Liver (tissue), 7 donors: ENCODE measurements at regions not wholly inside any gene's neighbourhood (a gene's known extent, or its start where the extent isn't known, plus 50 kb on each side); places are given as distances from the start of the nearest gene placed in this dataset.

Experiments
- DNase-seq: peaks from one replicate; pipeline ENCODE4 v3.0.0-alpha.2; 2017; ENCODE audit warnings: low spot score
- H3K27ac ChIP-seq, 2 donors: one replicate each; pipeline ENCODE4 v1.7.0; 2013; ENCODE audit warnings: inconsistent platforms in 2 of 2, low read length in 2 of 2, control low read depth in 1 of 2, low read depth in 1 of 2, mild to moderate bottlenecking in 1 of 2
- H3K27me3 ChIP-seq, 4 donors: one replicate each; pipeline versions ENCODE4 v1.6.1 to v1.7.0; 2013; ENCODE audit warnings: low read length in 3 of 4, inconsistent platforms in 1 of 4, mild to moderate bottlenecking in 1 of 4, moderate library complexity in 1 of 4; ENCODE audit not compliant: control insufficient read depth in 4 of 4, insufficient read depth in 4 of 4
- H3K36me3 ChIP-seq, 4 donors: one replicate each; pipeline versions ENCODE4 v1.6.1 to v1.7.0; 2013; ENCODE audit warnings: low read length in 3 of 4, mild to moderate bottlenecking in 3 of 4, low read depth in 1 of 4, moderate library complexity in 1 of 4; ENCODE audit not compliant: control insufficient read depth in 4 of 4, insufficient read depth in 3 of 4
- H3K4me1 ChIP-seq, 4 donors: one replicate each; pipeline versions ENCODE4 v1.6.1 to v1.7.0; 2013; ENCODE audit warnings: low read length in 3 of 4, mild to moderate bottlenecking in 3 of 4, moderate library complexity in 1 of 4; ENCODE audit not compliant: control insufficient read depth in 4 of 4, insufficient read depth in 4 of 4
- H3K4me3 ChIP-seq, 3 donors: one replicate each; pipeline versions ENCODE4 v1.6.1 to v1.7.0; 2013; ENCODE audit warnings: low read length in 3 of 3, control low read depth in 1 of 3, low read depth in 1 of 3, mild to moderate bottlenecking in 1 of 3
- H3K9ac ChIP-seq, 2 donors: one replicate each; pipeline ENCODE4 v1.7.0; 2013; ENCODE audit warnings: low read length in 2 of 2, mild to moderate bottlenecking in 2 of 2, moderate library complexity in 2 of 2, control low read depth in 1 of 2, low read depth in 1 of 2
- H3K9me3 ChIP-seq, 4 donors: one replicate each; pipeline versions ENCODE4 v1.6.1 to v1.7.0; 2013; ENCODE audit warnings: low read length in 3 of 4; ENCODE audit not compliant: control insufficient read depth in 4 of 4
- ATF3 ChIP-seq: IDR thresholded peaks from 2 replicates; pipeline ENCODE4 v1.6.1; 2016; ENCODE audit warnings: antibody characterized with exemption
- FOXA1 ChIP-seq: IDR thresholded peaks from 2 replicates; pipeline ENCODE4 v1.6.1; 2016; ENCODE audit warnings: antibody characterized with exemption
- FOXA2 ChIP-seq: IDR thresholded peaks from 2 replicates; pipeline ENCODE4 v1.6.1; 2016; ENCODE audit warnings: antibody characterized with exemption
- GABPA ChIP-seq, 2 donors: IDR thresholded peaks in 1 of 2; conservative IDR thresholded peaks in 1 of 2; 2 replicates each; pipeline ENCODE4 v1.6.1; 2016; ENCODE audit warnings: antibody characterized with exemption in 2 of 2, mild to moderate bottlenecking in 1 of 2, moderate library complexity in 1 of 2
- HNF4A ChIP-seq, 2 donors: conservative IDR thresholded peaks; 2 replicates each; pipeline ENCODE4 v1.6.1; 2016; ENCODE audit warnings: antibody characterized with exemption in 2 of 2, mild to moderate bottlenecking in 2 of 2
- MAX ChIP-seq: IDR thresholded peaks from 2 replicates; pipeline ENCODE4 v1.6.1; 2016; ENCODE audit warnings: antibody characterized with exemption
- NR2F2 ChIP-seq: IDR thresholded peaks from 2 replicates; pipeline ENCODE4 v1.6.1; 2016; ENCODE audit warnings: antibody characterized with exemption
- REST ChIP-seq: IDR thresholded peaks from 2 replicates; pipeline ENCODE4 v1.6.1; 2016; ENCODE audit warnings: antibody characterized with exemption, mild to moderate bottlenecking
- SP1 ChIP-seq: IDR thresholded peaks from 2 replicates; pipeline ENCODE4 v1.6.1; 2018; ENCODE audit warnings: antibody characterized with exemption, mild to moderate bottlenecking
- TAF1 ChIP-seq: conservative IDR thresholded peaks from 2 replicates; pipeline ENCODE4 v1.6.1; 2016; ENCODE audit warnings: antibody characterized with exemption, mild to moderate bottlenecking
- ZBTB33 ChIP-seq: IDR thresholded peaks from 2 replicates; pipeline ENCODE4 v1.6.1; 2016; ENCODE audit warnings: antibody characterized with exemption
- WGBS: extraction: QIAGEN DNeasy Blood & Tissue Kit; methylation state at CpG from one replicate; pipeline ENCODE4 v1.1.7; 2013; 5-methylcytosine and 5-hydroxymethylcytosine counted together
- donor health status: healthy.
- donor health status: healthy.
- donor health status: healthy.
- donor health status: healthy.

DNA sequence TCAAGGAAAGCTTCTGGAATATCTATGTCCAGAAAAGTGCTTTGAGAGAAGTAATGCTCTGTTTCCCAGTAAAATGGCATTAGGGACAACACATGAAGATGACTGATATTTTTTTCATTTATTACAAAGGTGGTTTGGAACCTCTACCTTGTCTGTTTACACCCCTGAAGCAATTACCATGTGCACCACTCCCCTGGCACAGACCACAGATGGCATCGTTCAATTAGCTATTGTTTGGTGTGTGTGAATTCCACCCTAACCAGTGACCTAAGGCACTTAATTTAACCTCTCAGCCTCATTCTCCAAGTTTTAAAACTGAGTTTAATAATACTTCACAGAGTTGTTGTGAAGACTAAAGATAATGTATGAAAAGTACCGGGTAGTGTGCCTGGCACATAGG, 127.6 kb upstream of the BMAL1 start:
- Histone ChIP-seq H3K9me3 (no peaks in the 10 kb centered on the region), H3K36me3 (peaks cover 0 to 1% (median 0%) of the 10 kb centered on the region in 4 donors), H3K4me3 (no peak overlapping the region), H3K4me1 (no peaks in the 10 kb centered on the region), H3K27ac (no peak overlapping the region), H3K9ac (no peak overlapping the region), H3K27me3 (peaks cover 0 to 2% (median 0%) of the 10 kb centered on the region in 4 donors)
- 87% methylated on average over 2 of the region's 2 CpGs for WGBS
- DNase-seq, result no peak
- TF ChIP-seq ZBTB33 (no peak), ATF3 (no peak), TAF1 (no peak), NR2F2 (no peak), GABPA (IDR thresholded peaks at IDR 0.05 in 1 of 2, conservative IDR thresholded peaks at IDR 0.05 in 1 of 2) (no peak)

DNA sequence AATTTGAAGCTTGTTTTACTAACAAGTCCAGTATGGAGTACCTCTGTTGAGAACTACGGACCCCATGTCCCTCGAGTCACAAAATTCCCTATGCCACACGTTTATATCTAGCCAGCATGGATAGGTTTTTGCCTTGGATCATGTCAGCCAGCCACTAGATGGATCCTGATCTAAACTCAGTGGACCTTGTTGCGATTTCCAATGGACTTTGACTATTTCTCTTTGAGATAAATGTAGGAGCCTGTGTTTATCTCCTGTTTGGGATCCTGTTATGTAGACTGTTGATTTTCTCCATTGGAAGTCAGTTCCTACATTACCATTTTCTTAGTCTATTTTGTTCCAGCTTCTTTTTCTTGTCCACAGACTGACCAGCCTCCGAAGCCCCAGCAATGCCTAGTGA, 127.1 kb upstream of the BMAL1 start:
- DNase-seq, result no peak
- H3K27me3 ChIP-seq, result peaks cover 0 to 2% (median 0%) of the 10 kb centered on the region in 4 donors
- no peaks in the 10 kb centered on the region for H3K4me1 ChIP-seq
- no peak for TF ChIP-seq NR2F2
- TF ChIP-seq FOXA1, result no peak
- no peak for TF ChIP-seq ZBTB33
- TF ChIP-seq HNF4A (conservative IDR thresholded peaks at IDR 0.05), result peak in 1 of 2 donors; percentile 61
- no peak for TF ChIP-seq REST
- no peak for TF ChIP-seq FOXA2
- no peak for TF ChIP-seq SP1
- TF ChIP-seq MAX, result no peak
- H3K27ac ChIP-seq, result no peak overlapping the region
- H3K4me3 ChIP-seq, result no peak overlapping the region
- no peaks in the 10 kb centered on the region for H3K9me3 ChIP-seq
- no peak overlapping the region for H3K9ac ChIP-seq
- WGBS, result 75% methylated on average over 5 of the region's 5 CpGs
- peaks cover 0 to 1% (median 0%) of the 10 kb centered on the region in 4 donors for H3K36me3 ChIP-seq
